ENCODE measurements at regions not wholly inside any gene's neighbourhood (a gene's known extent, or its start where the extent isn't known, plus 50 kb on each side); places are given as distances from the start of the nearest gene placed in this dataset.

DNA sequence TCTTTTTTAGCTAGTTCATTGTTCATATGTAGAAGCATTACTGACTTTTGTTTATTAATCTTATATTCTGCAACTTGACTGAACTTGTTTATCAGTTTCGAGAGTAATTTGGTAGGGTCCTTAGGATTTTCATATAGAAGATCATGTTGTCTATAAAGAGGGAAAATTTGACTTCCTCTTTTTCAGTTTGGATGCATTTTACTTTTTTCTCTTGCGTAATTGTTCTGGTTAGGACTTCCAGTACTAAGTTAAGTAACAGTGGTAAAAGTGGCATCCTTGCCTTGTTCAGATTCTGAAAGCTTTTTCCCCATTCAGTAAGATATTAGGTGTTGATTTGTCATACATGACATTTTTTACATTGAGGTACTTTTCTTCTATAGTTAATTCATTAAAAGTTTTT, 726.0 kb downstream of the KCNJ3 start:
- Histone ChIP-seq H3K4me3 (no peak overlapping the region), H3K36me3 (no peaks in the 10 kb centered on the region), H3K27me3 (no peaks in the 10 kb centered on the region), H3K4me1 (no peaks in the 10 kb centered on the region), H3K27ac (no peak overlapping the region), H3K9me3 (no peaks in the 10 kb centered on the region)
- ATAC-seq: no peak
- WGBS, 2 donors (ENCODE audit: low coverage in 1 of 2): 64 to 93% methylated on average over 2 of the region's 2 CpGs
- TF ChIP-seq POLR2A (IDR thresholded peaks at IDR 0.05): no peak
- no peak for TF ChIP-seq EP300 (IDR thresholded peaks at IDR 0.05)
- TF ChIP-seq, protein P1, sequence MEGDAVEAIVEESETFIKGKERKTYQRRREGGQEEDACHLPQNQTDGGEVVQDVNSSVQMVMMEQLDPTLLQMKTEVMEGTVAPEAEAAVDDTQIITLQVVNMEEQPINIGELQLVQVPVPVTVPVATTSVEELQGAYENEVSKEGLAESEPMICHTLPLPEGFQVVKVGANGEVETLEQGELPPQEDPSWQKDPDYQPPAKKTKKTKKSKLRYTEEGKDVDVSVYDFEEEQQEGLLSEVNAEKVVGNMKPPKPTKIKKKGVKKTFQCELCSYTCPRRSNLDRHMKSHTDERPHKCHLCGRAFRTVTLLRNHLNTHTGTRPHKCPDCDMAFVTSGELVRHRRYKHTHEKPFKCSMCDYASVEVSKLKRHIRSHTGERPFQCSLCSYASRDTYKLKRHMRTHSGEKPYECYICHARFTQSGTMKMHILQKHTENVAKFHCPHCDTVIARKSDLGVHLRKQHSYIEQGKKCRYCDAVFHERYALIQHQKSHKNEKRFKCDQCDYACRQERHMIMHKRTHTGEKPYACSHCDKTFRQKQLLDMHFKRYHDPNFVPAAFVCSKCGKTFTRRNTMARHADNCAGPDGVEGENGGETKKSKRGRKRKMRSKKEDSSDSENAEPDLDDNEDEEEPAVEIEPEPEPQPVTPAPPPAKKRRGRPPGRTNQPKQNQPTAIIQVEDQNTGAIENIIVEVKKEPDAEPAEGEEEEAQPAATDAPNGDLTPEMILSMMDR (IDR thresholded peaks at IDR 0.05): no peak
- TF ChIP-seq POLR2AphosphoS5 (IDR thresholded peaks at IDR 0.05): no peak

DNA sequence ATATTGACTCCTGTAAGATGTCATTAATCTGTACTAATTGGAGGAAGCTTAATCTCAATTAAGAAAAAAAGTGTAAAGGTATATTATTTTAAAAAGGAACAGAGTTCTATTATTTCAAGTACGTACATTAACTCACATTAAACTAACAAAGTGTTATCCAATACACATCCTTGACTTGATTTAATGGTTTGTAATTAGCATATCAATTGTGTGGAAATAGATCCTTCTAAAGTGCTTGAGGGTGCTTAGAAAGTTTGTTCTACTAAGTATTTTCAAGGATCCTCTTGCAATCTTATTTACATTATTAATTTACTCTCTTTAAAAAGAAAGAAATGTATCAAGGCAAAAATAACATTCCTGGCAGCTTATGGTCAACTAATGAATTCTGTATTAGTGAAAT, 720.3 kb downstream of the KCNJ3 start:
- no peak overlapping the region for H3K27ac ChIP-seq
- ATAC-seq: no peak
- H3K27me3 ChIP-seq: no peaks in the 10 kb centered on the region
- no peaks in the 10 kb centered on the region for H3K36me3 ChIP-seq
- WGBS, 2 donors (ENCODE audit: low coverage in 1 of 2): 40 to 89% methylated on average over 1 of the region's 1 CpG
- H3K9me3 ChIP-seq: no peaks in the 10 kb centered on the region
- no peak overlapping the region for H3K4me3 ChIP-seq
- TF ChIP-seq POLR2A (IDR thresholded peaks at IDR 0.05): no peak
- TF ChIP-seq, protein P1 (IDR thresholded peaks at IDR 0.05): no peak
- TF ChIP-seq POLR2AphosphoS5 (IDR thresholded peaks at IDR 0.05): no peak
- no peak for TF ChIP-seq EP300 (IDR thresholded peaks at IDR 0.05)
- no peaks in the 10 kb centered on the region for H3K4me1 ChIP-seq

GRCh38 chr2:155412598-155412997, 714.1 kb downstream of the KCNJ3 start:
- no peaks in the 10 kb centered on the region for H3K36me3 ChIP-seq
- no peaks in the 10 kb centered on the region for H3K4me1 ChIP-seq
- ATAC-seq: no peak
- H3K9me3 ChIP-seq: no peaks in the 10 kb centered on the region
- no peaks in the 10 kb centered on the region for H3K27me3 ChIP-seq
- no peak overlapping the region for H3K4me3 ChIP-seq
- TF ChIP-seq, protein P1 (IDR thresholded peaks at IDR 0.05): no peak
- TF ChIP-seq POLR2AphosphoS5 (IDR thresholded peaks at IDR 0.05) (no peak), EP300 (IDR thresholded peaks at IDR 0.05) (no peak), POLR2A (IDR thresholded peaks at IDR 0.05) (no peak)
- H3K27ac ChIP-seq: no peak overlapping the region
- WGBS, 2 donors (ENCODE audit: low coverage in 1 of 2): 55 to 83% methylated on average over 1 of the region's 1 CpG

GRCh38 chr2:155404433-155405002, 706.0 kb downstream of the KCNJ3 start:
- H3K36me3 ChIP-seq: no peaks in the 10 kb centered on the region
- no peak overlapping the region for H3K27ac ChIP-seq
- H3K4me1 ChIP-seq: no peaks in the 10 kb centered on the region
- ATAC-seq: no peak
- H3K9me3 ChIP-seq: peaks cover 0 to 20% (median 0%) of the 10 kb centered on the region in 3 donors
- no peak overlapping the region for H3K4me3 ChIP-seq
- H3K27me3 ChIP-seq: no peaks in the 10 kb centered on the region
- no peak for TF ChIP-seq POLR2A (IDR thresholded peaks at IDR 0.05)
- no peak for TF ChIP-seq POLR2AphosphoS5 (IDR thresholded peaks at IDR 0.05)
- no peak for TF ChIP-seq EP300 (IDR thresholded peaks at IDR 0.05)
- TF ChIP-seq, protein P1 (IDR thresholded peaks at IDR 0.05): no peak
- WGBS, 2 donors (ENCODE audit: low coverage in 1 of 2): 78 to 83% methylated on average over 2 to 3 of the region's 3 CpGs

- H3K27me3 ChIP-seq: no peaks in the 10 kb centered on the region
- ATAC-seq: no peak
- no peaks in the 10 kb centered on the region for H3K36me3 ChIP-seq
- no peaks in the 10 kb centered on the region for H3K9me3 ChIP-seq
- TF ChIP-seq, protein P1 (IDR thresholded peaks at IDR 0.05): no peak
- TF ChIP-seq POLR2AphosphoS5 (IDR thresholded peaks at IDR 0.05) (no peak), POLR2A (IDR thresholded peaks at IDR 0.05) (no peak), EP300 (IDR thresholded peaks at IDR 0.05) (no peak)
- H3K27ac ChIP-seq: no peak overlapping the region
- H3K4me1 ChIP-seq: no peaks in the 10 kb centered on the region
- H3K4me3 ChIP-seq: no peak overlapping the region
Measured at GRCh38 chr2:155393406-155393805, 694.9 kb downstream of the KCNJ3 start.

All from gastroesophageal sphincter (tissue), 4 donors.